Activated naive CD4-positive, alpha-beta T cell treated with anti-CD3 and anti-CD28 coated beads, Interleukin-2, amount 50 U/mL, for 24 hours (primary cell): ENCODE measurements at regions not wholly inside any gene's neighbourhood (a gene's known extent, or its start where the extent isn't known, plus 50 kb on each side); places are given as distances from the start of the nearest gene placed in this dataset.
"Not testable (repeated sequence)": the region's sequence is repeated elsewhere in the genome, so short reads cannot be mapped to it uniquely, and the experiment has no call there.

Source experiments
- H3K27ac Mint-ChIP-seq: one replicate; pipeline ENCODE4 v1.8.0; 2021; ENCODE audit warnings: mild to moderate bottlenecking, mixed read lengths
- H3K27me3 Mint-ChIP-seq: one replicate; pipeline ENCODE4 v1.8.0; 2021; ENCODE audit warnings: mixed read lengths
- H3K36me3 Mint-ChIP-seq: one replicate; pipeline ENCODE4 v1.8.0; 2021; ENCODE audit warnings: mixed read lengths
- H3K4me1 Mint-ChIP-seq: one replicate; pipeline ENCODE4 v1.8.0; 2021; ENCODE audit warnings: mixed read lengths
- H3K4me3 Mint-ChIP-seq: one replicate; pipeline ENCODE4 v1.8.0; 2021; ENCODE audit warnings: mild to moderate bottlenecking, mixed read lengths
- H3K9me3 Mint-ChIP-seq: one replicate; pipeline ENCODE4 v1.8.0; 2021; ENCODE audit warnings: mixed read lengths

DNA sequence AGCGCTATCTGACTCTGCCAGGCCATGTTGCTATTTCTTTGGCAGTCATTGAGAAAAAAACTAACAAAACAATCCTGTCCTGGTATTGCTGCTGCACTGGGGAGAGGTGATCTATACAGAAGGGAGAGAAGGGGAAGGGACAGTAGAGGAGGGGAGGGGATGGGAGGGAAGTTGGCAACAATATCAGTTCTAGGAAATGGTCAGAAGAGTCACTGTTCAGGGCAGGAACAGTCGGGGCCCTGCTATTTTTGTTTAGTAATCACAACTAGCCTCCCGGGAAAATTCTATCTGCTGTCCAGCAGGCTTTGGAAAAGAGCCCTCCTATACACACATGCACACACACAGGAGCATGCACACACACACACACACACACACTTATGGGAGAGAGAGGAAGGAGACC, 142.3 kb upstream of the CARMIL1 start:
- Mint-ChIP-seq H3K36me3 (peaks cover 20% of the 10 kb centered on the region), H3K4me3 (peak overlapping the region; percentile 97), H3K27me3 (no peaks in the 10 kb centered on the region), H3K4me1 (peaks cover 49% of the 10 kb centered on the region), H3K27ac (peak overlapping the region; percentile 99), H3K9me3 (no peaks in the 10 kb centered on the region)

DNA sequence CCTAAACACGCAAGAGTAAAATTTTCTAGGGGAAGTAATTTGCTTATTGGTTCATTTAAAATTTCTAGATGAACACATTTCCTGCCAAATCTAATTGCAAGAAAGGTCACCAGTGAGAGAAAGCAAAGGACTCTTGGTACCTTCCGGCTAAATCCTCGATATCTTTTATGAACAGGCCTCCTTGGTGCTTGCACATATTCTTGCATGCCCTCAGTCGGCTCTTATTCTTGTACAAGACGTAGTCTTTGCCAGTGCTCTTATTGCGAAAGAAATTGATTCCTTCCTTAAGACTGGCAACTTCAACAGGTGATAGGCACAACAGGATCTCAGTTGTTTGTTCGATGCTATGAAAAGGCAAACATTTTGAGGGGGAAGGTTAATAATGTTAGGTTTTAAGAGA, 141.7 kb upstream of the CARMIL1 start:
- peak overlapping the region; percentile 97 for H3K4me3 Mint-ChIP-seq
- peak overlapping the region; percentile 99 for H3K27ac Mint-ChIP-seq
- H3K9me3 Mint-ChIP-seq = no peaks in the 10 kb centered on the region
- H3K27me3 Mint-ChIP-seq = no peaks in the 10 kb centered on the region
- peaks cover 44% of the 10 kb centered on the region for H3K4me1 Mint-ChIP-seq
- peaks cover 19% of the 10 kb centered on the region for H3K36me3 Mint-ChIP-seq

- no peaks in the 10 kb centered on the region for H3K27me3 Mint-ChIP-seq
- peaks cover 17% of the 10 kb centered on the region for H3K36me3 Mint-ChIP-seq
- peak overlapping the region; percentile 99 for H3K27ac Mint-ChIP-seq
- H3K4me1 Mint-ChIP-seq = peaks cover 40% of the 10 kb centered on the region
- H3K9me3 Mint-ChIP-seq = no peaks in the 10 kb centered on the region
- H3K4me3 Mint-ChIP-seq = peak overlapping the region; percentile 97
Observed at GRCh38 chr6:25137916-25138232, 141.3 kb upstream of the CARMIL1 start.

DNA sequence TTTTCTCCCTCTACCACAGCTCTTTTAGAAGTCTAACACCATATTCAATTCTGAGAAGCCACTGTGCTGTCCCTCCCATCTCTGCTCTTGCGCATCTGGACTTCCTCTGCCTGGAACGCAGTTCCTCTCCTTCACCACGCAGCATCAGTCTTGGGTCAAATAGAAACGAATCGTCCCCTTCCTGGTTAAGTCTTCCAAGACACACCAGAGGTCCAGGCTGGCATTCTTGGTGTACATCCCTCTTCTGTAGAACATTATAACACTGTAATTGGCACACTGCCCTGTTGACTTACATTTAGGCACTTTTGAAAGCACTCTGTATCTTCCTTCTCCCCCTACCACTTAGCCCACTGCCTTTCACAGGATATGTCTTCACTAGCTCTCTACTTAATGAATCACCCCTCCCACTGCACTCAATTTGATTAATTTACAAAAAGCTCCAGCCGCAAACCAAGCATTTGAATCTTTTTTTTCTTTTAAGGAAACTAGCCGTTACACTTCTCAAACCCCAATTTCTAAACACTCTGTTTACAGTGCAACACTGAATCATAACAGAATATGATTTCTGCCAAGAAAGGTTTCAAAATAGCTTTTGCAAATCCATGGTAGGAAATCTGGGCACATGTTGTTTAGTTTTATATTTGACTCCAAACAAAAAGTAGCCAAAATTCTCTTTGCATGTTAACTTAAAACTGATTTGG, 140.8 kb upstream of the CARMIL1 start:
- H3K27ac Mint-ChIP-seq = peak overlapping the region; percentile 99
- H3K36me3 Mint-ChIP-seq = peaks cover 14% of the 10 kb centered on the region
- no peaks in the 10 kb centered on the region for H3K27me3 Mint-ChIP-seq
- H3K4me1 Mint-ChIP-seq = peaks cover 35% of the 10 kb centered on the region
- H3K9me3 Mint-ChIP-seq = no peaks in the 10 kb centered on the region
- peak overlapping the region; percentile 97 for H3K4me3 Mint-ChIP-seq

- Mint-ChIP-seq H3K4me1 (peaks cover 31% of the 10 kb centered on the region), H3K27me3 (no peaks in the 10 kb centered on the region), H3K9me3 (no peaks in the 10 kb centered on the region), H3K36me3 (peaks cover 10% of the 10 kb centered on the region), H3K4me3 (peak overlapping the region; percentile 97), H3K27ac (peak overlapping the region; percentile 99)
Observed at GRCh38 chr6:25138934-25139415, 140.2 kb upstream of the CARMIL1 start.

GRCh38 chr6:25139608-25140007, 139.6 kb upstream of the CARMIL1 start:
- Mint-ChIP-seq H3K4me3 (peak overlapping the region; percentile 97), H3K27ac (peak overlapping the region; percentile 99), H3K4me1 (peaks cover 31% of the 10 kb centered on the region)
- H3K36me3 Mint-ChIP-seq, H3K27me3 Mint-ChIP-seq, H3K9me3 Mint-ChIP-seq: not testable (repeated sequence)

DNA sequence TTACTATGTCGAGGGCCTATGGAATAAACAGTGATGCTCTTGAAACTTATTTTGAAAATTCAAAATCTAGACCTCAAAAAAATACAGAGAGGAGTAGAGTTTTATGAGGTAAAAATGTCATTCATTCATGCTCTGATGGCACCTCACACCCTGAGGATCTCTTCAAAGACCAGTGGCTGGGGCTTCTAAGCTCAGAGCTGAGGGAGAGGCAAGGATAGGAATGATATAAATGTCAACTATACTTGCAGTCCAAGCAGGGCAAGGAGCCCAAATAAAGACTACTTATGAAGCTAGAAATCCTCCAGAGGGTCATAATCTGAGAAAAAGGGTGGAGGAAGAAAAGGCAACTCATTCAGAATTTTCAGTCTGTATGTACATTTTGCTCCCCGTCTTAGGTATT, 136.7 kb upstream of the CARMIL1 start:
- Mint-ChIP-seq H3K36me3 (no peaks in the 10 kb centered on the region), H3K27me3 (no peaks in the 10 kb centered on the region), H3K4me1 (peaks cover 21% of the 10 kb centered on the region), H3K4me3 (no peak overlapping the region), H3K27ac (peak overlapping the region; percentile 2), H3K9me3 (no peaks in the 10 kb centered on the region)

- Mint-ChIP-seq H3K27ac (no peak overlapping the region), H3K36me3 (peaks cover 3% of the 10 kb centered on the region), H3K9me3 (peaks cover 10% of the 10 kb centered on the region), H3K4me1 (peaks cover 19% of the 10 kb centered on the region), H3K4me3 (no peak overlapping the region), H3K27me3 (no peaks in the 10 kb centered on the region)
Observed at GRCh38 chr6:25144919-25145318, 134.3 kb upstream of the CARMIL1 start.

- Mint-ChIP-seq H3K27me3 (no peaks in the 10 kb centered on the region), H3K4me3 (no peak overlapping the region), H3K9me3 (peaks cover 10% of the 10 kb centered on the region), H3K4me1 (peaks cover 19% of the 10 kb centered on the region), H3K27ac (no peak overlapping the region), H3K36me3 (peaks cover 3% of the 10 kb centered on the region)
Observed at GRCh38 chr6:25147223-25147622, 132.0 kb upstream of the CARMIL1 start.

GRCh38 chr6:25150031-25150430, 129.1 kb upstream of the CARMIL1 start:
- Mint-ChIP-seq H3K27ac (no peak overlapping the region), H3K4me3 (no peak overlapping the region)

GRCh38 chr6:25150863-25151262, 128.3 kb upstream of the CARMIL1 start:
- Mint-ChIP-seq H3K27ac (no peak overlapping the region), H3K27me3 (no peaks in the 10 kb centered on the region), H3K4me3 (no peak overlapping the region), H3K9me3 (peaks cover 10% of the 10 kb centered on the region), H3K4me1 (peaks cover 19% of the 10 kb centered on the region), H3K36me3 (peaks cover 3% of the 10 kb centered on the region)

More at GRCh38 chr6:25150031-25150430, 129.1 kb upstream of the CARMIL1 start:
- Mint-ChIP-seq H3K4me1 (peaks cover 19% of the 10 kb centered on the region), H3K36me3 (peaks cover 3% of the 10 kb centered on the region), H3K9me3 (peaks cover 10% of the 10 kb centered on the region), H3K27me3 (no peaks in the 10 kb centered on the region)

- Mint-ChIP-seq H3K4me1 (peaks cover 7% of the 10 kb centered on the region), H3K27me3 (no peaks in the 10 kb centered on the region)
Observed at GRCh38 chr6:25153079-25153478, 126.1 kb upstream of the CARMIL1 start.

DNA sequence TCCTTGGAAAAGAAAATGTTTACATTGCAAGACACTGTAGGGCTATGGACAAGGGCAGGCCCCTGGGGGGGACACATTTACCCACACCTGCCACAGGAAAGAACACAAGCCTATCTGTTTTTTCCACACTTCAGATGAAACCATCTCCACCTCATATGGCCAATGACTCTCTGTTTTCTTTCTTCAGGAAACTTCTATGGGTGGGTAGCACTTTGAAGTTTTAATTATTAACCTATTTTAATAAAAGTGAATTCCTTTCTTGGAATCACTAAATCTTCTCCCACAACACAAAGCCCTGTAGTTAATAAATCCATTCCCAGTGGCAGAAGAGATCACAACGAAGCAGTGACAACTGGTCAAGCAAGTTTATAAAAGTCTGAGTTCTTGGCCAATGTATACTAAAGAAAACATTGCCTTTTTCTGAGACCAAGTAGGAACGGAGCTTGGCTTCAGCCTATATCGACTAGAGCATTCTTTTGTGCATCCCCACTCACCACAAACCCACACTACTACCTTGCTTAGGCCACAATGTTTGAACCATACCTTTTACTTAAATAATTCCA, 125.1 kb upstream of the CARMIL1 start:
- H3K27me3 Mint-ChIP-seq = no peaks in the 10 kb centered on the region
- peaks cover 2% of the 10 kb centered on the region for H3K36me3 Mint-ChIP-seq
- H3K27ac Mint-ChIP-seq = no peak overlapping the region
- H3K9me3 Mint-ChIP-seq = peaks cover 18% of the 10 kb centered on the region
- no peak overlapping the region for H3K4me3 Mint-ChIP-seq
- H3K4me1 Mint-ChIP-seq = no peaks in the 10 kb centered on the region

More at GRCh38 chr6:25153079-25153478, 126.1 kb upstream of the CARMIL1 start:
- Mint-ChIP-seq H3K4me3 (no peak overlapping the region), H3K27ac (no peak overlapping the region), H3K9me3 (peaks cover 18% of the 10 kb centered on the region), H3K36me3 (peaks cover 2% of the 10 kb centered on the region)

- no peak overlapping the region for H3K27ac Mint-ChIP-seq
Observed at GRCh38 chr6:25155211-25155610, 124.0 kb upstream of the CARMIL1 start.

GRCh38 chr6:25156123-25156522, 123.1 kb upstream of the CARMIL1 start:
- Mint-ChIP-seq H3K4me1 (no peaks in the 10 kb centered on the region), H3K9me3 (peaks cover 25% of the 10 kb centered on the region), H3K27me3 (peaks cover 2% of the 10 kb centered on the region), H3K4me3 (no peak overlapping the region), H3K27ac (no peak overlapping the region), H3K36me3 (peaks cover 4% of the 10 kb centered on the region)

More at GRCh38 chr6:25155211-25155610, 124.0 kb upstream of the CARMIL1 start:
- no peaks in the 10 kb centered on the region for H3K4me1 Mint-ChIP-seq
- H3K36me3 Mint-ChIP-seq = peaks cover 4% of the 10 kb centered on the region
- peaks cover 2% of the 10 kb centered on the region for H3K27me3 Mint-ChIP-seq
- H3K9me3 Mint-ChIP-seq = peaks cover 23% of the 10 kb centered on the region
- no peak overlapping the region for H3K4me3 Mint-ChIP-seq

- no peak overlapping the region for H3K27ac Mint-ChIP-seq
- H3K4me1 Mint-ChIP-seq = no peaks in the 10 kb centered on the region
- H3K36me3 Mint-ChIP-seq = peaks cover 4% of the 10 kb centered on the region
- peaks cover 2% of the 10 kb centered on the region for H3K27me3 Mint-ChIP-seq
- H3K4me3 Mint-ChIP-seq = no peak overlapping the region
- peaks cover 25% of the 10 kb centered on the region for H3K9me3 Mint-ChIP-seq
Observed at GRCh38 chr6:25157183-25157582, 122.0 kb upstream of the CARMIL1 start.
